Hematopoietic multipotent progenitor cell treated with erythropoietin and hydrocortisone succinate and interleukin-3 and kit ligand, for 8 days (in vitro differentiated cells): ENCODE measurements at regions not wholly inside any gene's neighbourhood (a gene's known extent, or its start where the extent isn't known, plus 50 kb on each side); places are given as distances from the start of the nearest gene placed in this dataset.

Experiments
- DNase-seq: peaks from one replicate; pipeline ENCODE4 v3.0.0-alpha.2; 2015

DNA sequence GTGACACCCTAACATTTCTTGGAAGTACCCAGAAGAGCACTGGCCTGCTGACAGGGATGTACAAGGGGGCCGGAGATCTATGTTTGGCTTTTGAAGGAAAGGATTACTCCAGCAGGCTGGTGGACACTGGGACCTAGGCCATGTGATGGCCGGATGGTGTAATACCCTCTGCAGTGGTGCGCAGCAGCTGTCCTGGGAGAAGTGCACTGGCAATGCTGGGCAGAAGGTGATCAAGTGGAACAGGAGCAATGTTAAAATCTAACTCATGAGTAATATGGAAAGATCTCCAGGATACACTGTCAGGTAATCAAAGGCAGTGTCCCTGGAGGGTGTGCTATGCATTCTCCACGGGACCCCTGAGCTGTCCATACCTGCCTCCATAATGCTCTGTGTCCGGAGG lies 71.2 kb upstream of the POMGNT2 start:
- DNase-seq, result no peak

DNA sequence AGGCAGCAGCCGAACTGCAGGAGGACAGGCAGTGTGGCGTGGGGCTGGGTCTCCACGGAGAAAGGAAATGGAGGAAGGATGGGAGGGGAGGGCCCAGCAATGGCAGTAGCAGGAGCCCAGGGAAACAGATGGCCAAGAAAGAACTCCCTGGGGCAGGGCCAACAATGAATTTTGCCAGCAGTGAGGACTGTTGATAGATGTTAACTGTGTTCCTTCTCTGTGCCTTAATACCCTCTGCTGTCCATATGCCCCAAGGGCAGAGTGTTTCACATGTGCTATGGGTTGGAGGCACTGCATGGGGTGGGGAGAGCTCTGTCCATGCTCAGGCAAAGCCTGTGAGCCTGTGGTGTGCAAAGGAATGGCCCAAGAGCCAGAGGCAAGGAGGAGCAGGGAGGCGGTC lies 70.8 kb upstream of the POMGNT2 start:
- DNase-seq, result no peak

DNA sequence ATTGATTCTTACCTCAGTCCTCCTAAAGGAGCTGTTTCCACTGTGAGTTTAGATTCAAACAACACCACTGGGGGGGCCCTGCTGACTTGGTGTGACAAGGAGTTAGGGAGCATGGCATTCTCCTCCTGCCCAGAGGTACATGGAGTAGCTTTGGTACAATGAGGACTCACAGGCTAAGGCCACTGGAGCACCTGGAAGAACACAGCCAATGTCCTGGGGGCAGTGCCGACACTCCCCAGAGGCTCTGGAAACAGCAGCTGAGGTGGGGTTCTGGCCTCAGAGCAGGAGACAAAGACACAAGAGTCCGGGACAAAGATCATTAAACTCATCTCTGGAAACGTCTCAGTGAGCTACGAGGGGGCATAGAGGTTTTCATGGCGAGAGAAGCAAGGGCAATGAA lies 69.7 kb upstream of the POMGNT2 start:
- DNase-seq, result no peak

DNA sequence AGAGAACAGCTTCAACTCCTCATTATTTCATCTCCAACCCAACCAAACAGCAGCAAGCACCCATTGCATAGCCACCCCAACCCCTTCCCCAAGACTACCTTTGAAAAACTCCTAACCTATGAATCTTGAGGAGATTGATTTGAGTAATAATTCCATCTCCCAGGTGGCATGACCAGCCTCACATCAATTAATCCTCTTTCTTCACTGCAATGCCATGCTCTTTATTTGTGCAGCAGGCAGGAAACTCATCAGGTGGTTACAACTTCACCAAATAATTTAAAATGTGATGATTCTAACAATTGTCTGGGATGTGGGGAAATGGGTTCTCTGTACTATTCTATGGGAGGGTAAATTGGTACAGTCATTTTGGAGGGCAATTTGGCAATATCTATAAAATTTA lies 68.1 kb upstream of the POMGNT2 start:
- DNase-seq, result no peak

DNA sequence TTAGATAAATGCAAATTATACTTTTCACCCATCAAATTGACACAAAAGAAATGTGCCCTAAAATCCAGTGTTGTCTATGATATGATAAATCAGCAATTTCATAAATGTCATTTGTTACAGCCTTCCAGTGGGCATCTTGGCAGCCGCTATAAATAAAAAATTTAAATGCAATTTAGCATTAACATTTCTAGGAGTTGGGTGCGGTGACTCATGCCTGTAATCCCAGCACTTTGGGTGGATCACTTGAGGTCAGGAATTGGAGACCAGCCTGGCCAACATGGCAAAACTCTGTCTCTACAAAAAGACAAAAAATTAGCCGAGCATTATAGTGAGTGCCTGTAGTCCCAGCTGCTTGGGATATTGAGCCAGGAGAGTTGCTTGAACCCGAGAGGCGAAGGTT lies 65.9 kb upstream of the POMGNT2 start:
- DNase-seq, result no peak

- no peak for DNase-seq
Measured at GRCh38 chr3:43170553-43170952, 64.7 kb upstream of the POMGNT2 start.

DNA sequence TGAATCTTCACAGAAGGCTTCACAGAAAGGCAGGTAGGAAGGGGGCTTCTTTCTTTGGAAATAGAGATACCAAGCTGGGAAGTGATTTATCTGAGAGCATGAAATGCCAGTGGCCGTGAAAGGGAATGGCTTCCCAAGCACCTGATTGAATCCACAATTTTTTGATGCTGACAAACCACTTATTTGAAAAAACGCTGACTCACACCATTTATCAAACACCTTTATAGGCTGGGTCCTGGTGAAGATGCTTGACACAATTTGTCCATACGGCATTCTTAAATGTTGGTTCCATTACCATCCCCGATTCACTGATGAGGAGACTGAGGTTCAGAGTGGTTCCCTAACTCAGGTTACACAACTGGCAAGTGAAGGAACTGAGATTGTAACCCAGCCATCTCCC lies 64.1 kb upstream of the POMGNT2 start:
- DNase-seq, result no peak

DNA sequence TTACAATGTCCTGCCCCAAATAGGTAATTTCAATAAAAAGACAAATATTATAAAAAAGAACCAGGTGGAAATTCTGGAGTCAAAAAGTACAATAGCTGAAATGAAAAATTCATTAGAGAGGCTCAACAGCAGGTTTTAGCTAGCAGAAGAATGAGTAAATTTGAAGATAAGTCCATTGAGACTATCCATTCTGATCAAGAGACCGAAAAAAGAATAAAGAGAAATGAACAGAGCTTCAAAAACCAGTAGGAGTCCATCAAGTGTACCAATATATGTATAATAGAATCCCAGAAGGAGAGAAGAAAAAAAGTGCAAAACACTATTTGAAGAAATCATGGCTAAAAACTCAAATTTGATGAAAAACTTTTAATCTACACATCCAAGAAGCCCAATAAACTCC lies 60.5 kb upstream of the POMGNT2 start:
- no peak for DNase-seq

- DNase-seq, result no peak
Measured at GRCh38 chr3:43165786-43166185, 59.9 kb upstream of the POMGNT2 start.

DNA sequence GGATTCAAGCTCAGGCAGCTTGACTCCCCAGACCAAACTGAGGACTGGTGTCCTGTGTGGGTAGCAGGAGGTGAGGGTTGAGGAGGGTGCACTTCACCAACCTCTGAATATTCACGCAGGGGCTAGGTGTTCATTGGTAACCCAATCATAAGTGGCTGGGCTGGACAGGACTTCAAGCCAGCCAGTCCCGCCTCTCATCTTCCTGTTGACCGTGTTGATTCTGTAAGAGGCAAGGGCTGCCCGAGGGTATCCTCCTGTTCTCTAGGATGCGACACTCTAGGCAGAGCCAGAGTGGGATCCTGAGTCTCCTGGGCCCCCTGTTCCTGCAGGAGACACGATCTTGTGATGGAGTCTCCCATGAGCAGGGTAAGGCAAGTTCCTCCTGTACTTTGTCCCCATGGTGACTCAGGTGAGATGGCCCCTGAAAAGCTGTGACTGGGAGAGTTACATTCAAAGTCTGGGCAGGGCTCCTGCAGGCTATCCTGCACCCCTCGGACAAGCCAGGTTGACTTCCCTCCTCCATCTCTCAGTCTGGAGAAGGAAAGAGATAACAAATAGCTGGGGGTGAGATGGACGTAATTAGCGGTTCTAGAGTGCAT lies 58.1 kb upstream of the POMGNT2 start:
- DNase-seq, result no peak

GRCh38 chr3:43162230-43163084 lies 56.6 kb upstream of the POMGNT2 start:
- DNase-seq, result peak; percentile 3

GRCh38 chr3:43161684-43162229 lies 55.9 kb upstream of the POMGNT2 start:
- DNase-seq, result no peak

DNA sequence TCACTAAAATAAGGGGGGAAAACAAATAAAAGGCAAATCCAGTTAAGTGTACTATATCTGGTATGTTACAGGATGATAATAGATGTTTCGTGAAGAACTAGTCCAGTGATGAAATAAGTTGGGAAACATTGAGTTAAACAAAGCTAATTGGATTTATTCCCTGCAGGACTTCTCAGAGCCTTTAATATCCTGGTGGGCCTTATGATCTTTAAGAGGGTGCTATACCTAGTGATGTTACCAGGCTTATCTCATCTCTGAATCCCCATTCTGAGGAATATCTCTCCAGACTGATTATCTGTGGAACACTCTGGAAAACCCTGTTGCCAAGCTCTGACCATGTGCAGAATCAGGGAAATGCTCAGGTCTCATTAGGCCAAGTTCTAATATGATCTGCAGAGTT lies 54.8 kb upstream of the POMGNT2 start:
- no peak for DNase-seq

DNA sequence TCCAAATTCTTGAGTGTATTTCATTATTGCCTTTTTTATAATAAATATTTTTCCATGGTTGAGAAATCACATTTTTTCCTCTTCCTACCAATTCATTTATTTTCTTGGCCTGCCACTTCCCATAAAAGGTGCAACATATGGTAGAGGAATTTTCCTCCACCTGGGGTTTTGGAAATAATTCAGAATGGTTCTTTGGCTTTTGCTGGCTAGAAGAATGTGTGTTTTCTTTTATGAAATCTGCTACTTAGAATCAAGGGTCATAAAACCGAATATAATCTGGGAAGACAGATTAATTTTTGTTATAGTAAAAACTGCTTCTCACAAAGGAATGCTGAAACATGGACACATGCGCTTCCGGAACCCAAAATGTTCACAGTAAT lies 54.0 kb upstream of the POMGNT2 start:
- no peak for DNase-seq

GRCh38 chr3:43159131-43159875 lies 53.4 kb upstream of the POMGNT2 start:
- no peak for DNase-seq

DNA sequence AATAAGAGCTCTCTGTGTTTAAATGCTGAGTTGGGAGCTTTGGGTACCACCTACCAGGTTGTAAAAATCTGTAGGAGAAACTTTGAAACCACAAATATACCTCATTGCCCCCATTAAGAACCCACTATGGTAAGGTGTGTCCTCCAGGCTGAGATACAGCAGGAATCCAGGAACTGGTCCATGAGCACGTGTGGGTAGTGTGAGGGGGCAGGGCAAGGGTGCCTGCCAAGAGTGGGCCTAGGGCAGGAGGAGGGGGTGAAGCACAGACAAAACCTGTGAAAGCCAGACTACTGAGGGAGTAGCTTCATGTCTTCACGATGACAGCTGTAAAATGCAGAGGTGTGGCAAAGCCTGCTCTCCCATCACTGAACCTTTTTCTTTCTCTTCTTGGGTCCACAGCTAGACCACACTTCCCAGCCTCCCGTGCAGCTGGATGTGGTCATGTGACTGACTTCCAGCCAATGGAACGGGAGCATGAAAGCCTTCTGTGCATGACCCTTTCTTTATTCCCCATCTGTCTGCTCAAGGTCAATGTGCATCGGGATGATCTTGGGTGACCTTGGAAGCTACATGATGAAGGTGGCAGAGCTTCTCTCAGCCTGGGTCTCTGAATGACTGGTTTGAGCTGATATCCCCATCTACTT lies 51.1 kb upstream of the POMGNT2 start:
- no peak for DNase-seq

- DNase-seq, result peak; percentile 21
Measured at GRCh38 chr3:43155464-43156121, 49.7 kb upstream of the POMGNT2 start.
